AG10803 (cell line): ENCODE measurements at regions not wholly inside any gene's neighbourhood (a gene's known extent, or its start where the extent isn't known, plus 50 kb on each side); places are given as distances from the start of the nearest gene placed in this dataset.
"Not testable (repeated sequence)": the region's sequence is repeated elsewhere in the genome, so short reads cannot be mapped to it uniquely, and the experiment has no call there.

Experiments used
- DNase-seq: peaks from one replicate; pipeline ENCODE4 v3.0.0; 2010; ENCODE audit warnings: low read depth
- H3K4me3 ChIP-seq: 2 replicates; pipeline ENCODE4 v1.5.1; 2011; ENCODE audit warnings: mild to moderate bottlenecking, low read length, control low read depth
- CTCF ChIP-seq: conservative IDR thresholded peaks from 2 replicates; pipeline ENCODE4 v1.5.1; 2011; ENCODE audit warnings: mild to moderate bottlenecking, low read length, control low read depth, inconsistent platforms

GRCh38 chr20:51926670-51927305, 124.5 kb upstream of the SALL4 start:
- no peak for TF ChIP-seq CTCF
- H3K4me3 ChIP-seq: no peak overlapping the region
- DNase-seq: no peak

GRCh38 chr20:51924509-51924908, 122.2 kb upstream of the SALL4 start:
- no peak for DNase-seq
- TF ChIP-seq CTCF: no peak
- H3K4me3 ChIP-seq: no peak overlapping the region

- no peak for TF ChIP-seq CTCF
- H3K4me3 ChIP-seq: no peak overlapping the region
- DNase-seq: no peak
Observed at GRCh38 chr20:51923633-51924032, 121.3 kb upstream of the SALL4 start.

- not testable (repeated sequence) for DNase-seq, H3K4me3 ChIP-seq
Observed at GRCh38 chr20:51922812-51923211, 120.5 kb upstream of the SALL4 start.

GRCh38 chr20:51918561-51918960, 116.2 kb upstream of the SALL4 start:
- DNase-seq: no peak
- H3K4me3 ChIP-seq: no peak overlapping the region
- TF ChIP-seq CTCF: no peak

- DNase-seq: no peak
- no peak overlapping the region for H3K4me3 ChIP-seq
- no peak for TF ChIP-seq CTCF
Observed at GRCh38 chr20:51917886-51918535, 115.7 kb upstream of the SALL4 start.

- TF ChIP-seq CTCF: no peak
- H3K4me3 ChIP-seq: no peak overlapping the region
- DNase-seq: no peak
Observed at GRCh38 chr20:51916244-51916643, 113.9 kb upstream of the SALL4 start.

GRCh38 chr20:51914758-51915157, 112.4 kb upstream of the SALL4 start:
- no peak for DNase-seq
- no peak overlapping the region for H3K4me3 ChIP-seq
- TF ChIP-seq CTCF: no peak
